ELF-1 (cell line): ENCODE measurements at regions not wholly inside any gene's neighbourhood (a gene's known extent, or its start where the extent isn't known, plus 50 kb on each side); places are given as distances from the start of the nearest gene placed in this dataset.
A peak's percentile ranks its signal among the peaks of the same experiment; 100 is the strongest.
"Not testable (repeated sequence)": the region's sequence is repeated elsewhere in the genome, so short reads cannot be mapped to it uniquely, and the experiment has no call there.

Source experiments
- DNase-seq: peaks from one replicate; pipeline ENCODE4 v3.0.0-alpha.2; 2016; ENCODE audit warnings: low read depth, low spot score

DNA sequence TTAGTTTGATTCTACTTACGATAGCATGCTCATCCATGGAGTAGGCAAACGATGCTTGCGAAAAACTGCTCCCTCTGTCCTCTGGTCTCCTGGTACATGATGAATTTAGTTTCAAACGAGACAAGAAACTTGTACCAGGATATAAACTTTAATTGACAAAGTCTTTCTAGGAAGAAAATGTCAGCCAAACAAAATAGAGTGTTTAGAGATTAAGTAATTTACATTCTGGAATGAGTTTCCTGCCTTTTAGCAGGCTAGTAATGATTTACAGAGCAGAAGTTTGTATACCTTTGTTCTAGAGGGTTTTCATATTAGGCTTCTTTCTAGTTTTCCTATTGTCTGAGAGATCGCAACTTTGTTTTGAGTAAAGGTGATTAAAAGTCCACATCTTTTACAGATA is 206.9 kb downstream of the RPL10L start:
- DNase-seq: no peak

GRCh38 chr14:46433381-46433780 is 218.2 kb downstream of the RPL10L start:
- no peak for DNase-seq

DNA sequence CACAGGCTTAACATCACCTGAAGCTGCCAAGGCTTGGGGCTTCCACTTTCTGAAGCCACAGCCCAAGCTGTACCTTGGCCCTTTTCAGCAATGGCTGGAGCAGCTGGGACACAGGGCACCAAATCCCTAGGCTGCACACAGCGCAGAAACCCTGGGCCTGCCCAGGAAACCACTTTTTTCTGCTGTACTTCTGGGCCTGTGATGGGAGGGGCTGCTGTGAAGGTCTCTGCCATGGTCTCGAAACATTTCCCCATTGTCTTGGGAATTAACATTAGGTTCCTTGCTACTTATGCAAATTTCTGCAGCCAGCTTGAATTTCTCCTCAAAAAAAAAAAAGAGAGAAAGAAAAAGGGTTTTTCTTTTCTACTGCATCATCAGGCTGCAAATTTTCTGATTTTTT is 219.1 kb downstream of the RPL10L start:
- DNase-seq: no peak

GRCh38 chr14:46417066-46417465 is 234.5 kb downstream of the RPL10L start:
- DNase-seq: no peak

- DNase-seq: peak; percentile 4
Observed at GRCh38 chr14:46404865-46405811, 246.4 kb downstream of the RPL10L start.

DNA sequence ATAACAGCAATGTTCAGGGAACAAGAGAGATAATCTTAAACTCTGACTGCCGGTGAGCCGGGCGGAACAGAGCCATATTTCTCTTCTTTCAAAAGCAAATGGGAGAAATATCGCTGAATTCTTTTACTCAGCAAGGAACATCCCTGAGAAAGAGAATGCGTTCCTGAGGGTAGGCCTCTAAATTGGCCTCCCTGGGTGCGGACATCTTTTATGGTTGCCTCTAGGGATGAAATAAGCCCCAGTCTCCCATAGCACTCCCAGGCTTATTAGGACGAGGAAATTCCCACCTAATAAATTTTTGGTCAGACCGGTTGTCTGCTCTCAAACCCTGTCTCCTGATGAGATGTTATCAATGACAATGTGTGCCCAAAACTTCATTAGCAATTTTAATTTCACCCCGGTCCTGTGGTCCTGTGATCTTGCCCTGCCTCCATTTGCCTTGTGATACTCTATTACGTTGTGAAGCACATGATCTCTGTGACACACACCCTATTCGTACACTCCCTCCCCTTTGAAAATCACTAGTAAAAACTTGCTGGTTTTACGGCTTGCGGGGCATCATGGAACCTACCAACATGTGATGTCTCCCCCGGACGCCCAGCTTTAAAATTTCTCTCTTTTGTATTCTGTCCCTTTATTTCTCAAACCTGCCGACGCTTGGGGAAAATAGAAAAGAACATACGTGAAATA is 249.4 kb downstream of the RPL10L start:
- DNase-seq: not testable (repeated sequence)

DNA sequence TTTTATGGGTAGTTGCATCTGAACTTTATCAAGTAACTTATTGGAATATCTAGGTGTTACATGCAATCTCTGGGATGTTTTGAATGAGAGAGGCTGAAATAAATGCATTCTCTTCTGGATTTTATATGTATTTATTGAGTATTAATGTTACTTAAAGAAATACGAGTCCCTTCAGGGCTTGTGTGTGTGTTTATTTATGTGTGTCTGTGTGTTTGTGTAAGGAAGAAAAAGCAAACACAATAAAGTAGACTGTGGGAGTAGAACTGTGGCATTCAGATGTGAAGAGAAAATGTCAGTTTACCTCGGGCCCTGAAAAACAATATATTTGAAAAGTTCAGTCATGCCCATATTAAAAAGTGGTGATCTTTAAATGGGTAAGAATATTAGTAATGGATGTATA is 250.5 kb downstream of the RPL10L start:
- DNase-seq: no peak

- DNase-seq: peak; percentile 10
Observed at GRCh38 chr14:46399049-46399448, 252.5 kb downstream of the RPL10L start.

DNA sequence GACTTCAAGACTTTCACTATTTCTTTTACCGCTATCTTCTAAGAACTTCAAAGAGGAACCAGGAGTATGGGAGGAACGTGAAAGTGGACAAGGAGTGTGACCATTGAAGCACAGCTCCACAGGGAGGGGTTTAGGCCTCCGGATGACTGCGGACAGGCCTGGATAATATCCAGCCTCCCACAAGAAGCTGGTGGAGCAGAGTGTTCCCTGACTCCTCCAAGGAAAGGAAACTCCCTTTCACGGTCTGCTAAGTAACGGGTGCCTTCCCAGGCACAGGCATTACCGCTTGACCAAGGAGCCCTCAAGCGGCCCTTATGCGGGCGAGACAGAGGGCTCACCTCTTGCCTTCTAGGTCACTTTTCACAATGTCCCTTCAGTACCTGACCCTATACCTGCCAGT is 267.0 kb downstream of the RPL10L start:
- DNase-seq: no peak

DNA sequence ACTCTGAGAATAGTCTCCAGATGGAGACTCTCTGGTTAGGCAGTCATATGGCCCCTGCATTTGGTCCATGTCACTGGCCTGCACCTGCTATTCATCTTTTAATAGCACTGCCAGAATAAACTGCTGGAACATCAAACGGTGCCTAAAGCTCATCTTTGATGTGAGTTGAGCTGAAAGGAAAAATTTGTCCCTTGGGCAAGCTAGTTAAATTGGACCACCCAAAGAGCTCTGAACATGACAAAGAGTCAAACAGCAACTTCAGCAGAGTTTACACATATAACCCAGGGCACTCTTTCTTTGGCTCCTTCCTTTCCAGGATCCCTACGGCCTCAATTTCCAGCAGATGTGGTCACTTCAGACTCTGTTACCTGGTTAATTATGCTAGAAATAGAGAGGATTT is 269.9 kb downstream of the RPL10L start:
- DNase-seq: peak; percentile 81

DNA sequence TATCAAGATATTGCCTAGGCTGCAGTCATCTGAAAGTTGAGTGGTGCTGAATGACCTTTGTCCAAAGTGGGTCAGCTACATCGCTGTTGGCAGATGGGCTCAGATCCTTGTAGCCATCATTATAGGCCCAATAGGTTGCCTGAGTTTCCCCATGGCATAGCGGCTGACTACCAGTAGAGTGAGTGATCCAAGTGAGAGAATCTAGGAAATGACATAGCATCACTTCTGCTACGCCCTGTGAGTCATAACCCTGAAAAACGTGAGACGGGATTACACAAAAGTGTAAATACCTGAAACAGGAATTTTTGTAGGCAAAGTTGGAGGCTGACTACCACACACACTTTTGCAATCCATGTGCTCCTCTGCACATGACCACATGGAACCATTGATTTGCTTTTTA is 273.3 kb downstream of the RPL10L start:
- no peak for DNase-seq

GRCh38 chr14:46377305-46377704 is 274.3 kb downstream of the RPL10L start:
- DNase-seq: peak; percentile 83

DNA sequence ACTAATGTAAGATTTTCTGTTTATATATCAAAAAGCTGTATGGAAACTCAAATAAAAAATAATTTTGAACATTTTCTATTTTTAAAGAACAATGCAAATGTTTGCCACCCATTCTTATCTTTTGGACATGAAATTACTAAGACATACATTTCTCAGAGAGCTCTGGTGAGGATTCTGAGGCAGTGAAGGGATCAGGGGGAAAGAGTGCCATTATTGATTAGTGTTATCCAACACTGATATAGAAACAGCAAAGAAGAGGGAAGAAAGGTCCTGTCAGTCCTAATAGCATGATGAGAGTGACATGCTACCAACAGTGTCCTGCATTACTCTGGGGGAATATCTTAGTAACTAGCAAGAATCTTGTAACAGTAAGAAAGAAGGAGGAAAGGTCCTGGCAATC is 282.2 kb downstream of the RPL10L start:
- DNase-seq: no peak

DNA sequence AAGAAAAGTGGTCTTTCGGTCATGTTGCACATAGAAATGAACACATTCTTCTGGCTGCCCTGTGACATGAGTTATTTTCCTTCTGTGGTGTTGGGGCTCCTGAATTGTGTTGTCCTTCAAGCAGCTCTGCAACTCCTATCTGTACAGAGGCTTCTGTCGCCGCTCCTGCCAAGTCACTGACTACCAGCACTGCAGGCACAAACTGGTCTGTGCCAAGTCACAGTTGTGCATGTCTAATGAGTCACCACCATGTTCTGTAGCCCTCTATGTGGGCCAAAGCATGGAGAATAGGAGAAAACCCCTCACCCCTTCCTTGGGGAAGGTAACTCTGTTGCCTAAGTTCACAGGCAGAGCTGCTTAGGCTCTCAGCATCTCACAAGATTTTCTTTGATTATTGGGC is 283.3 kb downstream of the RPL10L start:
- DNase-seq: no peak

- no peak for DNase-seq
Observed at GRCh38 chr14:46352844-46353243, 298.7 kb downstream of the RPL10L start.

DNA sequence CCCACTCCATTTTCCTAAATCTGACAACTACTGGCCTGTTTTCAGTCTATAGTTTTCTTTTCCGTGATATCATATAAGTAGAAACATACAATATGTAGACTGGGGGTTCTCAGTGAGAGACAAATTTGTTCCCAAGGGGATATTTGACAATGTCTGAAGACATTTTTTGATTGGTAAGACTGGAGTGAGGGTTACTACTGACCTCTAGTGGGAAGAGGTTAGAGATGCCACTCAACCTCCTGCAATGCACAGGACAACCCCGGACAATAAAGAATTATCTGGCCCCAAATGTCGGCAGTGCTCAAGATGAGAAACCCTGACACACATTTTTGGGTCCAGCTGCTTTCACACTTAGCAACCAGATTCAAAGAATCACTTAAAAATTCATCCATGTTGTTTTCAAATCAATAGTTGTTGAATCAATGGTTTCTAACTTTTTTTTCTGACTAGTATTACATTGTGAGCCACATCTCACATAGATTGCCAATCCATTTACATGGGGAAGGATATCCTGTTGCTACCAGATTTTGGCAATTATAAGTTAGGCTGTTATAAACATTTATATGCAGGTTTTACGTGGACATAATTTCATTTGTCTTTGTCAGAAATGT is 307.1 kb downstream of the RPL10L start:
- DNase-seq: peak; percentile 45

DNA sequence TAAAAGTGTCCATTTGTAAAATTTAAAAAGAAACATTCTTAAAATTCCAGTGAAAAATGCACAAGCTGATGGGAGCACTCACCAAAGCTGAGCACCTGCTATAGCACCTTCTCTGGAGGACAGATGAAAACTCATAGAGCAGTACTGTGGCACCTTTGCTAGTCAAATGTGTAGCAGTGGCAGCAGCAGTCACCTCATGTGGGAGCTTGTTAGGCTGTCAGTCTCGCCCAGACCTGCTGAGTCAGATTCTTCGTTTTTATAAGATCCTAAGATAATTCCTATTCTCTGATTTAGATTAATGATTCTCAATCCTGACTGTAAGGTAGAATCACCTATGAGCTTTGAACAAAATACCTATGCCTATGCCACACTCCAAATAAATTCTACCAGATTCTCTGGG is 325.8 kb downstream of the RPL10L start:
- DNase-seq: no peak

DNA sequence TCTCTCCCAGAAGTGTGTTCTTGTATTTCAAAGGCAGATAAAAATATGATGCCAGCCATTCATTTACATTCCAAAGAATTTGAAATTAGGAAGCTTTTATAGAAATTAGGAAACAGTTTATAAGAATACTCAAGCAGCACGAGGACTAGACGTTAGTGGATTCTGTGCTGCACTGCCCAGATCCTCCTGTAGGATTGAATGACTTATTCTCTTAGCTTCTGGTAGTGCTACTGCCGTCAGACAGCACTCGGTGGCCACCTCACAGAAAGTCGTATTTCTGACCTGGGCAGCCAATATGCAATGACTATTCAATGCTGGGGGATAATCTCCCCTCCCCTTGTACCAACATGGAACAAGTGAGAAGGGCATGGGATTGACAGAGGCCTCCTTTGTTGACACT is 326.4 kb downstream of the RPL10L start:
- DNase-seq: no peak

- DNase-seq: no peak
Observed at GRCh38 chr14:46323404-46323762, 328.2 kb downstream of the RPL10L start.

DNA sequence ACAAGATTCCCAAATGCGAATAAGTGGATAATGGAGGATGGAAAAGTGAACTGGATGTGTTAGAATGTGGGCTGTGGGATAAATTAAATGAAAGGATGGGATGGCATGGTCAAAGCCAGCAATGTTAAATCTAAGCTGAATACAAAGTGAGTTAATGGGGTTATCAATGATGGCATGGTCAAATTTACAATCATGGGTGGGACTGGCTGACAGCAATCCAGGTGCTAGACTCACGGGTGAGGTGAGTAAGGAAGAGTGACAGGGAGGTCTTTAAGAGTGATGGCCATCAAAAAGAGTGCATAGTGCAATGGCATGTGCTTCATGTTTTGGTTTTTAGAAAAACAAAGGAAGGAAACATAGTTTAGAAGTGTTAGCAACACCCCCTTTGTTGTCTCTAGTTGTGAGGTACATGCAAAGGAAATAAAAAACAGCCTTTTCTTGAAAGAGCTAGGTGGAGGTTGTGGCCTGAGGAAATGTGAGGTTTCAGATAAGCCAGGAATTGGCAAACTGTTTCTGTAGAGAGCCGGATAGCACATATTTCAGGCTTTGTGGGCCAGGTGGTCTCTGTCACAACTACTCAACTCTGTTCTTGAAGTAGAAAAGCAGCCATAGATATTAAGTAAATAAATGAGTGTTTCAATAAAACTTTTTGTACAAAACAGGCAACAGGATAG is 328.7 kb downstream of the RPL10L start:
- DNase-seq: peak; percentile 43

DNA sequence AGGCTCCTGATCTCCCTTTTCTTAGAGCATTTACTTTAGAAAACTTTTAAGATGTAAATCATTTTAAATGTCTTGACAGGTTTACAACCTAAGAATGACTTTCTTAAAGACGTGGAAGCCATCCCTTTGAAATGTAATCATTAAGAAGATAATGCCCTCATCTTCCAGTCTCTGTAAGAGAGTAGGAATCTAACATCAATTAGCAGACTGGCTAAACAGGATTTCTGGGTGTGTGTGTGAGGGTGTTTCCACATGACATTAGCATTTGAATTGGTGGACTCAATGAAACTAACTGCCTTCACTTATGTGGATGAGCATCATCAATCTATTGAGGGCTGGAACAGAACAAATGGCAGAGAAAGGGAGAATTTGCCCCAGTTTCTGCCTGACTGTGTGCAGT is 329.5 kb downstream of the RPL10L start:
- DNase-seq: peak; percentile 74

- DNase-seq: no peak
Observed at GRCh38 chr14:46306267-46306666, 345.3 kb downstream of the RPL10L start.
